ENCODE measurements at regions not wholly inside any gene's neighbourhood (a gene's known extent, or its start where the extent isn't known, plus 50 kb on each side); places are given as distances from the start of the nearest gene placed in this dataset.

- no peak for TF ChIP-seq POLR2AphosphoS5 (IDR thresholded peaks at IDR 0.05; ENCODE audit: insufficient read depth in 1 of 2, low read depth in 1 of 2)
- TF ChIP-seq CTCF (IDR thresholded peaks at IDR 0.05) = no peak
- TF ChIP-seq POLR2A (IDR thresholded peaks at IDR 0.05) = no peak
Observed at GRCh38 chr5:51694826-51695225, 311.6 kb downstream of the ISL1 start.
